DND-41 (cell line): ENCODE measurements at regions not wholly inside any gene's neighbourhood (a gene's known extent, or its start where the extent isn't known, plus 50 kb on each side); places are given as distances from the start of the nearest gene placed in this dataset.

Experiments used
- ATAC-seq: fragments of 200-7000 bp; cut with Tn5 transposase; 3 replicates; pipeline ENCODE4 v1.9.1; 2021; ENCODE audit warnings: low read depth; ENCODE audit not compliant: insufficient read depth
- DNase-seq: peaks from one replicate; pipeline ENCODE4 v3.0.0-alpha.2; 2020
- H2AFZ ChIP-seq: 2 replicates; pipeline ENCODE4 v1.6.0; 2012; ENCODE audit warnings: low read depth, low read length
- H3K27ac ChIP-seq: 2 replicates; pipeline ENCODE4 v1.5.1; 2012; ENCODE audit warnings: low read length, inconsistent platforms
- H3K27me3 ChIP-seq: fragments of 200-600 bp; sonication (generic); 2 replicates; pipeline ENCODE4 v1.6.0; 2012; ENCODE audit warnings: low read length, mild to moderate bottlenecking, inconsistent platforms; ENCODE audit not compliant: insufficient read depth, poor library complexity
- H3K36me3 ChIP-seq: 2 replicates; pipeline ENCODE4 v1.5.1; 2012; ENCODE audit warnings: low read length, inconsistent platforms; ENCODE audit not compliant: insufficient read depth
- H3K4me1 ChIP-seq: 2 replicates; pipeline ENCODE4 v1.5.1; 2012; ENCODE audit warnings: mild to moderate bottlenecking, low read length; ENCODE audit not compliant: insufficient read depth
- H3K4me2 ChIP-seq: 2 replicates; pipeline ENCODE4 v1.6.0; 2012; ENCODE audit warnings: mild to moderate bottlenecking, moderate library complexity, low read length, inconsistent platforms; ENCODE audit not compliant: insufficient read depth
- H3K4me3 ChIP-seq, 2 experiments: fragments of 200-600 bp in 1 of 2; shearing (Covaris generic) in 1 of 2; 2 replicates each; pipeline ENCODE4 v1.5.1; 2012 to 2016; ENCODE audit warnings: inconsistent platforms in 2 of 2, low read length in 2 of 2, mild to moderate bottlenecking in 2 of 2, low read depth in 1 of 2, moderate library complexity in 1 of 2
- H3K79me2 ChIP-seq: 2 replicates; pipeline ENCODE4 v1.6.0; 2012; ENCODE audit warnings: low read length, inconsistent platforms; ENCODE audit not compliant: insufficient read depth
- H3K9ac ChIP-seq: 2 replicates; pipeline ENCODE4 v1.6.0; 2012; ENCODE audit warnings: low read depth, mild to moderate bottlenecking, inconsistent platforms, low read length, moderate library complexity
- H3K9me3 ChIP-seq: 2 replicates; pipeline ENCODE4 v1.5.1; 2012; ENCODE audit warnings: low read length, moderate library complexity, mild to moderate bottlenecking, inconsistent platforms; ENCODE audit not compliant: insufficient read depth, severe bottlenecking
- H4K20me1 ChIP-seq: 2 replicates; pipeline ENCODE4 v1.6.0; 2012; ENCODE audit warnings: low read length; ENCODE audit not compliant: insufficient read depth
- EZH2 ChIP-seq: IDR thresholded peaks from 3 replicates; pipeline ENCODE4 v1.6.1; 2012; ENCODE audit warnings: borderline replicate concordance, low read depth, mild to moderate bottlenecking, moderate library complexity, low read length, inconsistent platforms; ENCODE audit not compliant: severe bottlenecking
- TF ChIP-seq, protein P1 (sequence below): IDR thresholded peaks from 2 replicates; pipeline ENCODE4 v1.5.1; 2012; ENCODE audit warnings: borderline replicate concordance, low read length, moderate library complexity, mild to moderate bottlenecking; ENCODE audit not compliant: poor library complexity, severe bottlenecking; ENCODE audit errors: extremely low read depth

DNA sequence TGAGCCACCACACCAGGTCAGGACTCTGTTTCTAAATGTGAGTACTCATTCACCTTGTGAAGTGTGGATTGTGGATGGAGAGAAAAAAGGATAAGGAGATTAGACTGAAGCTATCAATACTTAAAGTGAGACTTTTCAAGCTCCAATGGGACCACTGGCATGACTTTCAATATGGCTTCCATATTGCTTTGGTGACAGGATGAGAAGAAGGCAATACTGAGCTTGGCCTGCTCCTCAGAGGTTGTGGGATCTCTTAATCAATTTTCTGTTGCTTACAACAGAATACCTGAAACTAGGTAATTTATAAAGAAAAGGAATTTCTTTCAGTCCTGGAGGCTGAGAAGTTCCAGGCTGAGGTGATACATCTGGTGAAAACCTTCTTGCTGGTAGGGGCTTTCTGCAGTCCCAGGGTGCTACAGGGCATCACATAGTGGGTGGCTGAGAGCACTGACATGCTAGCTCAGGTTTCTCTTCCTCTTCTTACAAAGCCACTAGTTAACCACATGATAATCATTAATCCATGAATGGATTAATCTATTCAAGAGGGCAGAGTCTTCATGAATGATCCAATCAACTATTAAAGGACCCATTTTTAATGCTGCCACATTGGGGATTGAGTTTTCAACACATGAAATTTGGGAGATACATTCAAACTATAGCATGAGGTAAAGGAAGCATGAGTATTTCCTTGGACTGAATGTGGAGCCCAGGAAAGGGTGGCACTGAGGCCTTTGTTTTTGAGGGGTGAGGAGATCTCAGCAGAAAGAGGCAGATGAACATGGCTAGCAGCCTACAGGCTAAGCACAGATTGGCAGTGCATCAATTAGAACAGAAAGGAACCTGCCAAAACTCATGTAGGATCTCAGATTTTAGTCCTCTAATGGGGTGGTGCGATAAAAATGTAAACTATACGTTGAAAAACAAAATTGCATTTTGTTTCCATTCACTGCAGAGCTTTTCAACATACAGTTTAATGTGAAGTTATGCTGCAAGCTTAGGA lies 274.5 kb downstream of the PIK3C3 start:
- Histone ChIP-seq H3K27ac (no peak overlapping the region), H3K4me1 (no peaks in the 10 kb centered on the region), H3K9me3 (no peaks in the 10 kb centered on the region), H3K79me2 (no peaks in the 10 kb centered on the region), H3K27me3 (no peaks in the 10 kb centered on the region), H3K4me2 (no peak overlapping the region), H2AFZ (no peak overlapping the region), H3K9ac (no peak overlapping the region), H3K36me3 (no peaks in the 10 kb centered on the region), H3K4me3 (no peak overlapping the region), H4K20me1 (no peaks in the 10 kb centered on the region)
- no peak for ATAC-seq
- TF ChIP-seq EZH2 = no peak
- TF ChIP-seq, protein P1, sequence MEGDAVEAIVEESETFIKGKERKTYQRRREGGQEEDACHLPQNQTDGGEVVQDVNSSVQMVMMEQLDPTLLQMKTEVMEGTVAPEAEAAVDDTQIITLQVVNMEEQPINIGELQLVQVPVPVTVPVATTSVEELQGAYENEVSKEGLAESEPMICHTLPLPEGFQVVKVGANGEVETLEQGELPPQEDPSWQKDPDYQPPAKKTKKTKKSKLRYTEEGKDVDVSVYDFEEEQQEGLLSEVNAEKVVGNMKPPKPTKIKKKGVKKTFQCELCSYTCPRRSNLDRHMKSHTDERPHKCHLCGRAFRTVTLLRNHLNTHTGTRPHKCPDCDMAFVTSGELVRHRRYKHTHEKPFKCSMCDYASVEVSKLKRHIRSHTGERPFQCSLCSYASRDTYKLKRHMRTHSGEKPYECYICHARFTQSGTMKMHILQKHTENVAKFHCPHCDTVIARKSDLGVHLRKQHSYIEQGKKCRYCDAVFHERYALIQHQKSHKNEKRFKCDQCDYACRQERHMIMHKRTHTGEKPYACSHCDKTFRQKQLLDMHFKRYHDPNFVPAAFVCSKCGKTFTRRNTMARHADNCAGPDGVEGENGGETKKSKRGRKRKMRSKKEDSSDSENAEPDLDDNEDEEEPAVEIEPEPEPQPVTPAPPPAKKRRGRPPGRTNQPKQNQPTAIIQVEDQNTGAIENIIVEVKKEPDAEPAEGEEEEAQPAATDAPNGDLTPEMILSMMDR = no peak
- DNase-seq = no peak

DNA sequence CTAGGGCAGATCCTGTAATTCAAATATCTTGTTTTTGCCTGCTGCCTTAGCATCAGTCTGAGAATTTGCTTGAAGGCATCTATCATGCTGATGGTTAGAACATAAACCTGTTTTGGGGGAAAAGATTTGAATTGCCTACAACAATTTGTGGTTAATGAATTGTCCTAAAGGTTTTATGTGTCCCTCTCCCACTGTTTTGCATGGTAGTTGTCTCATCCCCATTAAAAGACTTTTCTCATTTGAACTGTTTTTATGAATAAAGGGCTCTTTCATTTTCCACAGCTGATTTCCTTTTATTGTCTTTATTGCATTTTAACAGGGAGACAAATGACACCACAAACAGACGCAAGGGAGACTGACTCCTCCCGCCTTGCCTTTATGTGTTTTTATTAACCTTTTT lies 275.6 kb downstream of the PIK3C3 start:
- Histone ChIP-seq H4K20me1 (no peaks in the 10 kb centered on the region), H3K27me3 (no peaks in the 10 kb centered on the region), H3K9me3 (no peaks in the 10 kb centered on the region), H3K4me2 (no peak overlapping the region), H3K4me1 (no peaks in the 10 kb centered on the region), H3K9ac (no peak overlapping the region), H2AFZ (no peak overlapping the region), H3K79me2 (no peaks in the 10 kb centered on the region), H3K4me3 (no peak overlapping the region), H3K36me3 (no peaks in the 10 kb centered on the region), H3K27ac (no peak overlapping the region)
- ATAC-seq (no peak), DNase-seq (no peak)
- TF ChIP-seq, protein P1 = no peak
- TF ChIP-seq EZH2 = no peak

DNA sequence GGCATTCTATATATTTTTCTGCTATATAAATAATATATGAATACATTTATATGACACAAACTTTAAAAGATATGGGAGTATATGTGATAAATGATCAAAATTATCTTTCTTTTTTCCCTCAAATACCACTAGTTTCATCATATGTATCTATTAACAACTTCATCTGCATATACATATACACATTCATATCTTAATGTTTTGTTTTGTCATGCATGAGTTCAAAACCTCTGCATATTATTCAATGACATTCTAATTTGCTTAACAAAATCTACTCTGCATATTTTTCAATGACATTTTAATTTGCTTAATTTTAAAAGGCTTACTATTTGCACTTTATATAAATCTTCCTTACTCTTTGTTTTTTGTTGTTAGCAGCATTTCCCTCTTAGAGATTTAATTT lies 276.2 kb downstream of the PIK3C3 start:
- H3K4me2 ChIP-seq = no peak overlapping the region
- H3K36me3 ChIP-seq = no peaks in the 10 kb centered on the region
- H3K79me2 ChIP-seq = no peaks in the 10 kb centered on the region
- H3K4me3 ChIP-seq = no peak overlapping the region
- ATAC-seq = no peak
- H3K27ac ChIP-seq = no peak overlapping the region
- H3K4me1 ChIP-seq = no peaks in the 10 kb centered on the region
- no peak overlapping the region for H2AFZ ChIP-seq
- DNase-seq = no peak
- no peak overlapping the region for H3K9ac ChIP-seq
- TF ChIP-seq, protein P1 = no peak
- TF ChIP-seq EZH2 = no peak
- no peaks in the 10 kb centered on the region for H3K27me3 ChIP-seq
- H4K20me1 ChIP-seq = no peaks in the 10 kb centered on the region
- no peaks in the 10 kb centered on the region for H3K9me3 ChIP-seq
